Colon (tissue), 2 donors: ENCODE measurements at regions not wholly inside any gene's neighbourhood (a gene's known extent, or its start where the extent isn't known, plus 50 kb on each side); places are given as distances from the start of the nearest gene placed in this dataset.
"Not testable (repeated sequence)": the region's sequence is repeated elsewhere in the genome, so short reads cannot be mapped to it uniquely, and the experiment has no call there.

Experiments used
- FAIRE-seq: peaks from 2 replicates; lab custom pipeline; 2012; peaks lifted over from hg19 to GRCh38; lab: Jason Lieb, UNC
- donor health status: control.
- donor health status: control.

DNA sequence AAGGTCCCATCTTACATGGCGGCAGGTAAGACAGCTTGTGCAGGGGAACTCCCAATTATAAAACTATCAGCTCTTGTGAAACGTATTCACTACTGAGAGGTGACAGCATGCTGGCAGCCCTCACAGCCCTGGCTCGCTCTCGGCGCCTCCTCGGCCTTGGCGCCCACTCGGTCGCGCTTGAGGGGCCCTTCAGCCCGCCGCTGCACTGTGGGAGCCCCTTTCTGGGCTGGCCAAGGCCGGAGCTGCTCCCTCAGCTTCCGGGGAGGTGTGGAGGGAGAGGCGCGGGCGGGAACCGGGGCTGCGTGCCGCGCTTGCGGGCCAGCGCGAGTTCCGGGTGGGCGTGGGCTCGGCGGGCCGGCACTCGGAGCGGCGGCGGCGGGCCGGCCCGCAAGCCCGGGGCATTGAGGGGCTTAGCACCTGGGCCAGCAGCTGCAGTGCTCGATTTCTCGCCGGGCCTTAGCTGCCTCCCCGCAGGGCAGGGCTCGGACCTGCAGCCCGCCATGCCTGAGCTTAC, 262.6 kb upstream of the CDH19 start:
- not testable (repeated sequence) for FAIRE-seq

DNA sequence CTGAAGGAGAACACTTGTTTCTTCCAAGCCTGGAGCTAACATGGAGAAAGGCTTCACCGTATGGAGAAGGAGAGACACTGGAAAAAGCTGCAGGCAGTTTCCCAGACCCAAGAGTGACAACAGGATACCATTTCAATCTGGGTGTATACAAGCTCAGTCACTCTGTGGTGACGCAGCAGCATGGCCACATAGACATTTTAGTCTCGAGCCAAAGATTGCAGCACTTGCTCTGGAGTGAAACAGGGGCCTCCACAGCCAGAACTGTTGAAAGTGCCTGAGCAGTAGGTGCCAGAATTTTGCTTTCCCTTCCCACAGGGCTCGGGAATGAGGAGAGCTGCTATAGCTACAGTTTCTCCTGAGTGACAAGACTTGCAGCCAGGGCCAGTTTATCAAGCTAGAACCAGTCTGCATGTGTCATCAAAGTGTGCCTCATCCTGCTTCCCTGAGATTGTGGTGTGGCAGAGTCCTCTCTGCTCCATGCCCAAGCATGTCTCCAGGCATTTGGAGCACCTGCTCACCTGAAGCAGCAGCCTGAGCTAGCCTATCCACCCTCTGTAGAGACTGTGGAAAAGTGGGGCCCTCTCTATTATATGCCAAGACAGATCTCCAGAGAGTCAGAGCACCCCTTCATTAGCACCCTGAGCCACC, 234.6 kb upstream of the CDH19 start:
- no peak for FAIRE-seq

DNA sequence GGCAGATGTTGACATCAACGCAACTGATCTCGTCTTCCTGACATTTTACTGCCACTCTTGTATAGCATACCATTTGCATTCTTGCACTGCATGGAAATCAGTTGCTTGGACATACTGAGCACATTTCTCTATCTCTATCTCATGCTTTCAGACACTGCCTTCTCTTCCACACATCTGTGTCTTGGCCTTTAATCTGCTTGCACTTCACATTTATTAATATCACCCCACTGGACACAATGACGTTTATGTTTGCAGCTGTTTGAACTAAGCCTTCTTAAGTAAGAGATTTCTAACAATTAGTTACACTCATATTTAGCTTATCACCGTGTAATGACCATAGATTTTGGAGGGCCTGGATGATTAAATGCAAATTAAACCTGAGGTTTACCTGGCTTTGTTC, 229.8 kb upstream of the CDH19 start:
- no peak for FAIRE-seq

DNA sequence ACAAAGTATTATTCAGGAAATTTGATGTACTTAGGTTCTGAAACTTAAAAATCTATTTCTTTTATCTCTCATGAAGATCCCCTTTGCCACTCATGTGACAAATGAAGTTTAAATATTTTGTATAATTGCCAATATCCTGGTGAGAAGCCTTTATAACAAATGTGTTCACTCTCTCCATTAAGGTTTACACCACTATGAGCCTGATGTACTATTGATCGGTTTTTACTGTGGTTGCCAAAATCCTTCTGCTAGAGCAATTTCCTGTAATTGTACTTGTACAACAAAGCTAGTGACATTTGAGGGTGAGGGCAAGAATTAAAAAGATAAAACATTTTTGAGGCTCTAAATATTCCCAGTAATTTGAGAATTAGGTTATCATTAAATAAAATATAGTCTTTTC, 222.3 kb upstream of the CDH19 start:
- FAIRE-seq, result no peak

DNA sequence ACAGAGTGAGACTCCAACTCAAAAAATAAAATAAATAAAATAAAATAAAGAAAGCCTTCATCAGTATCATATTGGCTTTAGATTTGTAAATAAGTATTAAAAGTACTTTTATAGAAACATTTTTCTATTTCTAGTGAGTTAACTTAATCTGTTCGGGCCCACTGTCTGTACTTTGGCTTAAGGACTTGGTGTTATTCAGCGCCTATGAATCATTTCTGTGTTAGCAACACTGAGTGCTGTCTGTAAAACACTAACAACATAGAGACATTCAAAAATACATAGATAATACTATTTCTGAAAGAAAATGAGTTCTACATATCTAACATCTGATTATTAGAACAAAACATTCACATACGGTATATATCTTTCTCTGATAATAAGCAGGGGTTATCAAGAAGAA, 221.5 kb upstream of the CDH19 start:
- FAIRE-seq, result no peak

DNA sequence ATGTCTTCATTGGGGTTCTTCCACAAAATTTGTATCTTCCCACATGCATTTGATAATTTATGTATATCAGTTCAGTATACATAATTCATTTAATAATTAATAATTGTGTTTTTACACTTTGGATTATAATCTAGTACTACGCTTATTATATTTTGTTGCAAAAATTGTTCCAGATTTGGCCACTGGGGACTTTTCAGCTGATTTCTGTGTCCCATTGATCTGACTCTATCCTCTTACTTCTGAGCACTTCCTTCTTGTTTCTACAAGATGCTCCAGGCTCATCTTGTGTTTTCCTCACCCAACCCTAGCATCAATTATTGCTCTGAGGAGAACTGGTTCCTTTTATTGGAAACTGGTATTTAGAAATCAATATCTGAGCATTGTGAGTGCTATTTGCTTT, 215.3 kb upstream of the CDH19 start:
- FAIRE-seq, result no peak

DNA sequence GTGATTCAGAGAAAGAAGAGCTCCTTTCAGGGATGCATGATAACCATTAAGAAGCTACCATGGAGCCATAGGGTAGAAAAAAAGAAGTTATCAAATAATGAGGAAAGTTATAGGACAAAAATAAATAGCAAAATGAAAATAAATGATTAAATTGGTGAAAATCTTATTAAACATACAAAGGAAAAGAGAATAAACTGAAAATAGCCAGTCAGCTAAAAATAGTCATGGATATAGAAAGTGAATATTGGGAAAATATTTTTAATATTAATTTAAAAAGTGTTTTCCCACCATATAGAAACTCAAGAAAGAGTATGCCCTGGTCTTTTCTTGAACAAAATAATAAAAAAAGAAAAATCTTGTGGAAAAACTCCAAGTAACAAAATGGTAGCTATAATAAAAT, 209.2 kb upstream of the CDH19 start:
- no peak for FAIRE-seq

DNA sequence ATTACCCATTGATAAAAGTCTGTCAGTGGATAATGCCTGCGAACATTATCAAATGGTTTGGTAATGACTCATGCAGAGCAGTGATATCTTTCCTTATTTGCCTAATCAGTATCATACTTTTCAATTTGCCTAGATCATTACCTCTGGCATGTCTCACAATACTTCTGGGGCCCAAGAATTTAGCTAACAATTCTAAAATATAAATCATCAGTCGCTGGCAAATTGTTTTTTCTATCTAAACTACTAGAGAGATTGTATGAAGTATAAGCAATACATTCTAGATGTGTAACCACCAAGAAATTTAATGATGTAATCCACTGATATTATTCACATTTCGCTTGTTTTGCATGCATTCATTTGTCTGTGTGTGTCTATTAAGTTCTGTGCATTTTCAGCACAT, 191.2 kb upstream of the CDH19 start:
- no peak for FAIRE-seq

DNA sequence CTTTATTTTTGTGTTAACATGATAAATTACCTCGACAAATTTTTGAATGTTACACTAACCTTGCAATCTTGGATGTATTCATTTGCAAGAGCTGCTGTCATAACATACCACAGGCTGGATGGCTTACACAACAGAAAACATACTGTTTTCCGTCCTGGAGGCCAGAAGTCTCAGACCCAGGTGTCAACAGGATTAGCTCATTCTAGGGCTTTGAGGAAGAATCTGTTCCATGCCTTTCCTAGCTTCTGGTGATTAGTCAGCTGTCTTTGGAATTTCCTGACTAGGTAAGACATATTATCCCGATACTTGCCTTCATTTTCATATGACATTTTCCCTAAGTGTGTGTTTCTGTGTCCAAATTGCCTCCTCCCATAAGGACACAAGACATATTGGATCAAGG, 188.6 kb upstream of the CDH19 start:
- no peak for FAIRE-seq

DNA sequence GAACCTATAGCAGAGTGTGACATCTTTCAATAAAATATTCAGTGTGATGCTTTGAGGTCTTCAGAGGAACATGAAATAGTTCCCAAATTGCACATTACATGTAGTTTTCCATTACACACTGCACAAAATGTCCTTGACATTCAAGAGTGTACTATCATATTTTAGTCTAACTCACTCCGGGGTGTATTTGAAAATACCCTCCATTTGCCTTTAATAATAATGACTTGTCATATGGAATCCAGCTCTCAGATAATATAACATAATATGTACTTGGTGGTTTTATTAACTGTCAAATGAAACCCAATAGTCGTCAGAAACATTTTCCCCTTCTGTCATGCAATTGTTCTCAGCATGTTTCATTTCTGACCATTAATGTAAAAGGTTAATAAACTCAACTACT, 176.7 kb upstream of the CDH19 start:
- FAIRE-seq, result no peak

DNA sequence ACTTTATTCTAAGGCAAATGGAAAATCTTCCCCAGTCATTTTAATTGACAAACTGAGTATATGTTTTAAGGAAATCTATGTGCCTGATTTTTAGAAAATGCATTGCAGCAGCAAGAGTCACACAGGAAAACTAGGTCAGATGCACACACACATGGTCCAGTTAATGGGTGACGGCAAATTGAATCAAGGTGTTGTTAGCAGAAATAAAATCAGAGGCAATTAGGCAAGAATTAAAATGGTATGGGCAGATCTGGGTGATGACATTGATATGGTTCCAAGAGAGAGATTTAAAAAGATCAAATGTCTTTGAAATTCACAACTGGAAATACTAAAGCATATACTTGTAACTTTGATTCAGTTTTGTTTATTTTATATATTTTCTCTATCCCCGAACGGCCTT, 174.2 kb upstream of the CDH19 start:
- FAIRE-seq, result no peak

DNA sequence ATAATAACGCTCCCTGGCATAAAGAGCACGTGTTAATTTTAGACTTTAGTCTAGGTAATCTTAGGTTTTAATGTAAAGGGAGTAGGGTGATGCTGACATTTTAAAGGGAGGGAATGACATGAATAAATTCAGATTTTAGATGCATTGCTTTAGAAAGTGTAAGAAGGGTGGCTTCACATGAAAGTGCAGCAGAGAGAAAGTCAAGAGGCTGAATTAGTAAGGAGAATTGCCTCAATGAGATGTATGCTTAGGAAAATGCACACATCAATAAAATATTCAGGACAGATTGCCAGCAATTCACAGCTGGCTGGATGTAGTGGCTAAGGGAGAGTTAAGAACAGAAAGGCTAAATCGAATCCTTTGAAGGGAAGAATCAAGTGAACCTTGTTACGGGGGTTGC, 165.5 kb upstream of the CDH19 start:
- FAIRE-seq, result no peak

DNA sequence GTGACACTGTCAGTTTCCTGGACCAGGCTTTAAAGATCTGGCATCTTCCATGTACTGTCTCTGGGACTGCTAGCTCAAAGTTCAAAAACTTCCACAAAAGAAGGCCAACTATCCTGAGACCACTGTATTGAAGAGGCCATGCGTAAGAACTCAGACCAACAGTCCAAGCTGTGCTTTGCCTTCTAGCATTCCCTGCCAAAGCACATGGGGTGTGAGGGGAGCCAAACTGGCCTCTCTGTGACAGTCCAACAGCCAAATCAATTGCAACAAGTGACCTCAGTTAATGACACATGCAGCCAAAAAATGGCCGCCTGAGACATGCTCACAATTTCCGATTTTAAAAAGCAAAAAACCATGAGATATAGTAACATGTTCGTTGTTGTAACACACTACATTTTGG, 160.3 kb upstream of the CDH19 start:
- FAIRE-seq, result no peak

DNA sequence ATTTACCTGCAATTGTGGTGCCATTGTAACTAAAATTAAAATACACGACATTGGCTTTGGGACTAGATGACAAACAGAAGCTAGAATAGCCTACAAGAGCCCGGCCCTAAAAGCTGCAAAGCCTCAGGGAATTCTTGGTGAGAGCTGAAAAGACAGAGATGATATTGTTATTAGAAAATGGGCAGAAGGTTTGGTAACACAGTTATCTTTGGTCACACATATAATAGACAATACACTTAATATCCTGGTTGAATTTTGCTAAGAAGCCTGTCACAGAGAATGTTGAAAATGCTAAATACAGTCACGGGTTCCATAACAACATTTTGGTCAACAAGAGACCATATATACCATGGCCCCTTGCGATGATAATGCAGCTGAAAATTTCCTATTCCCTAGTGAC, 157.3 kb upstream of the CDH19 start:
- FAIRE-seq, result no peak

DNA sequence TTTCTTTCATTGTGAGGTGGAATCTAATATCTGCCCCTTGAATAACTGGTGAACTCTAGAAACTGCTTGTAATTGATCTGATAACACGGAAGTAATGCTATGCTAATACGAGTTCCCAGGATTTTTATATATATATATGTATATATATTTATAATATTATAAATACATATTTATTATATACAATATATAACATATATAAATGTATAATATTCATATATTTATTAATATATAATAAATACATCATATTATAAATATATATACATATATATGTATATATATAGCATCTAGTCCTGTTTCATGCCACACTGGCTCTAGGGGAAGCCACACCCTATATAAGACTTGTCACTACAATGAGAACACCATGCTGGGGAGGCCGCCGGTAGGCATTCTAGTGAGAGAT, 156.7 kb upstream of the CDH19 start:
- no peak for FAIRE-seq

DNA sequence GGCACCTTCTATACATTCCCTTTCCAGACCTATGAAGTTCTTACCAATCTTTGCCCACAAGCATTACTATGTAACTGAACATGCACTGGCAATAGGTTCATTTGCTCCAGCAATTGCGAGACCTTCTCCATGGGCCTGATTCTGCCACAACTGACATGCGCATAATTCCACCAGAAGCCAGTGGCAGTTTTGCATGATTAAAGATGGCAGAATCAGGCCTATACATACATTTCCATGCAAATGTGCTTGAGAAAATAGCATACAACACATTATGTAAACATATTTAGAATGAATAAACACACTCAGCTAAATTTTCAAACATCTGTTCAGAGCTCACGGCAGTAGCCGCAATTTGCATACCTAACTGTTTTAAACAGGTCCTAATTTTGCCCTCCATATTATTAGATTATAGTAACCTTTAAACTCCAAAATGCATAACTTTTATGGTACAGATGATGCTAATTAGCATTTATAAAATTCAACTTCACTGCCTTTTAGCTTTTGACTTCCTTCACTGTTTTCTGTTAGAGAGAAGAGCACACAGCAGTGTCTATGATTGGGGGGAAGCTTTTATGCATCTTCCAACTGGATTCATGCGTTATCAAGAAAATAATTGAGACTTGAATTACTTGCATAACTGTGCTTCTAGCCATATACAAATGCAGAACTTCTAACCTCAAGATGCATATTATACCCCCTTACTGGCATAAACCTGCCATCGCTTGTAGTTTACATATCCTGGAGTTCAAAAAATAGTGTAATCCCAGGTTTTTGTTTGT, 155.3 kb upstream of the CDH19 start:
- FAIRE-seq, result no peak

DNA sequence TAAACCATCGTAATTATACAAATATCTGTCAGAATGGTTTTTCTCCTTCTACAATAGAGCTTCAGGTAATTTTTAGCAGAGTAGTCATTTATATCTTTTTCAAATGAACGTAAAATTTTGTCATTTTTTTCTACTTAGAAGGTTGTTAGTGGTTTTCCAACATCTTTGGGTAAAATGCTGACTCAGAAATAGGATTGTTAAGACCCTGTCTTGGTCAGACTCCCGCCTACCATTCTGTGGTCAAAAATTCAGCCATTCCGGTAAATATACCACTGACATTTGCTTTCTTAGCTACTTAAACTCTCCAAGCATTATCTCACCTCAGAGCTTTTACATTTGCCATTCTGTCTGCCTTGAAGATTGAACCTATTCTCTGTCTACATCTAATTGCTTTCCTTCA, 154.1 kb upstream of the CDH19 start:
- FAIRE-seq, result no peak

DNA sequence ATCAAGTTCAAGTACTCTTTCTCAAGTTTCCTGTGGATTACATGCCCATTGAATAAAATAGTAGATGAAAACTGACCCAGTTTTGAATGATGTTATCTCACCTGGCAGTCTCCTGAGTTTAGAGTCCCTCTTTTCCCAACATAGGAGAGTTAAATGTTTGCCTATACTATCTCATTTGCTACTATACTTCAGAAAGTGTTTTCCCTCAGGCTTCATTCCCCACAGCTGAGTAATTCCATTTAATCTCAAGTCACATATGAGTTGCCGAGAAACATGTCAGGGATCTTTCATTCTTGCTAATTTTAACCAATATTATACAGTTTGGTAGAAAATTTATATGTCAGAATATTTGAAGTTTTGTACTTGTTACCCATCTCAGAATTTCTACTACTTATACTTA, 150.4 kb upstream of the CDH19 start:
- FAIRE-seq, result no peak

DNA sequence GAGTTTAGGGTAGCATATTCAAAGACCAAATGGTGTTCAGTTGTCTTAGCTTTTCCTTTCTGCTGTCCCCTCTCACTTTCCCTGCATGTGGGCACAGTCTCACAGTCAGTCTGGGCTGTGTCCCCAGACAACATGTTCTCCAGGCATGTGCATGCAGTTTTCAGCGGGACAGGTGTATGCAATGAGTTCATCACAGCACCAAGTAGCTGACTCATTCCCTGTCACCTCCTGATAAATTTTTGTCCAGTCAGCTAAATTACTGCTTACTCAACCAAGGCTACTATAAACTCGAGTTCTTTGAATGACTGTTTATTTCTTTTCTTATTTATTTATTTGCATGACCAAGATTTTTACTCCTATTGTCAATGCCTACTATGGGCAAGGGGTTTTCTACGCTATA, 148.8 kb upstream of the CDH19 start:
- no peak for FAIRE-seq

DNA sequence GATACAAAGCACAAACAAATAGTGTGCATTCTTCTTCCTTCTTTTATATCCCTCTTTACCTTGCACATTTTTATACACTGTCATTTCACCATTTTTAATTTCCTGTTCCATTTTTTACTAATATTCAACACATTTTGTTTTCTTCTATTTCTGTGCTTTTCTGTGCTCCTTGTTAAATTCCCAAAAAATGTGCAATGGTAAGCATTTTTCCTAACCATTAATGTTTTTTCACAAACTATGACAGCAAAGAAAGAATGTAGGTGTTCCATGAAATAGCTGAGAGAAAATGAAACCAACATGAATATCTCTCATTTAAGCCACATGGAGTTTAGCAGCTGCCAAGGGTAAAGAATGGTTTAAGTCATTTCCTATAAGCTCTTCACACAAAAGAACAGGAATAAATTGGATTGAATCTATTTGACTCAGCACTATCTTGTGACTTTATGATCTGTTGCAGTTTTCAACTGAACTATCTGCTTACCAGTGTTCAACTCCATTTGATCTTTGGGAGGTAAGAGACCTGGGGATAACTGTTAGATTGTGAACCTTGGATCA, 145.7 kb upstream of the CDH19 start:
- no peak for FAIRE-seq

DNA sequence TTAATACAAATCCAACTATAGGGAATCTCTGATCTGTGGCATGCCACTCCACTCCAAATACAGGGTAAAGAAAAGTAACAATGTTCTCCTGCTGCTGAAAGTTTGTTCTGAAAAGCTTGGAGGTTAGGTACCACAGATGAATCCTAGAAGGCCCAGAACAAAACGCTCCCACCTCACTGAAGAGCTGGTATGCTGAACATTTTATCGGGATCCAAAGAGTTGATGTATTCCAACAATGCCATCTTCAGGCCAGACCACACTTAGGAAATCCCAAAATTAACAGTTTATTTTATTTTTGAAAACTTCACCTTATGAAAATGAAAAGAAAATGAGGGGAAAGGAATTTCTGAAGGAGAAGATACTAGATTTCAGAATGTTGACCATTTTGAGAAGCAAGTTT, 145.1 kb upstream of the CDH19 start:
- FAIRE-seq, result no peak

DNA sequence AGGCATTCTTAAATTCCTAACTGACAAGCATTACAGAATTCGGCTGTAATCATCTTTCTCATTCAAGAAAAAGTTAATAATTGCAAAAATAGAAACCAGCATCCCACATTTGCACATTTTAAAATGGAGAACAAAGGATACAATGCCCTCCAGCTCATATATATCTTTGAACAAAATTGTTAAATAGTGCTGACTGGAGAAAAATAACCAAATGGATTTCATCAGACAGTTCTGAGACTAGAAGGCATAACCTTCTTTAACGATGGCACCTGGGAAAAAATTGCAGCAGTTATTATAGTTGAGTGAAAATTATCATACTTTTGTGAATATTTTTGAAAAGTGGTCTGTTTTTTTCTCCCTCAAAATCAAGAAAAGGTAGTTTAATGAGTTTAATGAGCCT, 138.9 kb upstream of the CDH19 start:
- no peak for FAIRE-seq

DNA sequence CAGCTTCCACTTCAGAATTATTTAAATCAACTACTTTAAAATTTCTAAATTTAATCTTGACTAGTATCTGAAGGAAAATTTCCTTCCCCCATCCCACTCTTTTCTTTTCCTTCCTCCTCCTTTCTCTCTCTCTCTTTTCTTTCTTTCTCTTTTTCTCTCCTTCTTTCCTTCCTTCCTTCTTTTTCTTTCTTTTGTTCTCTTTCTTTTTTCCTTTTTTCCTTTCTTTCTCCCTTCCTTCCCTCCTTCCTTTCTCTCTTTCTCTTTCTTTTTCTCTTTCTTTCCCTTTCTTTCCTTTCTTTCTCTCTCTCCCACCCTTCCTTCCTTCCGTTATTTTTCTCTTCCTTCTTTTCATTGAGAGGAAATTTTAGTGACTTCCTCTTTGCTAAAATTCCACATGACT, 132.0 kb upstream of the CDH19 start:
- no peak for FAIRE-seq

DNA sequence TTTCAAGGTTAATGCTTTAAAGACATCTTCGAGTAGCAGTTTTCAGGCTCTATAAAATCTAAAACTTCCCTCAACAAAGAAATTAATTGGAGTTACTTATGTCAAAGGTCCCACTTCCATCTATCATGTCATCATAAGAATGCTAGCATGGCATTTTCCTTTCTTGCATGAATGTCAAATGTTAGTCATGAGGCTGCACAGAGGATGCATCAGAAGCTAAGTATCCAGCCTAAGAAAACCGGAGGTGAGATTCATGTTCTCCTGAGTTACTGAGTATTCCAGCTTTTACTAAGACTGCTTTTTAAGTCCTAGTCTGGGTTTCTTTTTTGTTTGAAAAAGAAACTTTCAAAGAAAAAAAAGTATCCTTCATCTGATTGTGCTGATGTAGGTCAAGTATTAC, 130.6 kb upstream of the CDH19 start:
- no peak for FAIRE-seq
